ENCODE measurements at regions not wholly inside any gene's neighbourhood (a gene's known extent, or its start where the extent isn't known, plus 50 kb on each side); places are given as distances from the start of the nearest gene placed in this dataset.

DNA sequence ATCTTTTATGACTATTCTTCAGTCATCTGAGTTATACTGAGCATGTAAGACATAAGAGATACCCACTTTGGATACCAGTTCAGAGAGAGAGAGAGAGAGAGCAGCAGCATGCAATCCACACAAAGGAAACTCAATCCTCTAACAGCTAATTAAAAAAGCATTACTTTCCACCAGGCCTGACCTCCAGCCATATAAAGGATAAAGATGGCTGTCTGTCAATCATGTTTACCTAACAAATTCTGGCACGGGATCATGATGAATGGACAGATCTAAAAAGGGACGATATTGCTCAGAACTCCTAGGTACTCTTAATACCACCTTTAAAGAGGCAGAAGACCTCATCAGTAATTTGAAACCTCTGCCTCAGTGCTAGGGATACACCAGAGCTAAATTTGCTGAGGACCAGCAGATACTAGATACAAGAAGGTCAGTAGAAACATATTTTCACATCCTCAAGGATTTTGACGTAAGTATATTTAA lies 159.2 kb downstream of the RPS12 start:
- no peak for DNase-seq (ENCODE audit: low spot score)

DNA sequence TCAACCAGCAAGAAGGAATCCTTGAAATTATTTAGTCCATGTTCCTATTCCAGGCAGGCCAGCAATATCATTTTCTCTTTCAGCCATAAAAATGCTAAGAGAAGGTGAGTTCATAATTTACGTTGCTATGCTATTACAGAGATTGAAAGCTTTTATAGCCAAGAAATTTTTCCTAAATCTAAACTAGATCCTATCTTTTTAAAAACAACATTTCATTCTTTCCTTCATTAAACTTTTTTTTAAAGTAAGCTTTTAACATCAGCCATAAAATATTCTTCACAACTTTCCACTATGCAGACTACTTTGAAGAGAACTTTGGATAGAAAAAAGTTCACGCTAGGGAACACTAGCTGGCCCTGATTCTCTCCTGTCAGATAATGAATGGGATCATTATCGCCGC lies 159.8 kb downstream of the RPS12 start:
- no peak for DNase-seq (ENCODE audit: low spot score)

GRCh38 chr6:132977413-132977812 lies 163.0 kb downstream of the RPS12 start:
- no peak for DNase-seq (ENCODE audit: low spot score)

- DNase-seq (ENCODE audit: low spot score), result no peak
Measured at GRCh38 chr6:132978685-132979084, 164.3 kb downstream of the RPS12 start.

- no peak for DNase-seq (ENCODE audit: low spot score)
Measured at GRCh38 chr6:132993738-132994137, 179.4 kb downstream of the RPS12 start.

GRCh38 chr6:132995009-132995408 lies 180.6 kb downstream of the RPS12 start:
- no peak for DNase-seq (ENCODE audit: low spot score)

DNA sequence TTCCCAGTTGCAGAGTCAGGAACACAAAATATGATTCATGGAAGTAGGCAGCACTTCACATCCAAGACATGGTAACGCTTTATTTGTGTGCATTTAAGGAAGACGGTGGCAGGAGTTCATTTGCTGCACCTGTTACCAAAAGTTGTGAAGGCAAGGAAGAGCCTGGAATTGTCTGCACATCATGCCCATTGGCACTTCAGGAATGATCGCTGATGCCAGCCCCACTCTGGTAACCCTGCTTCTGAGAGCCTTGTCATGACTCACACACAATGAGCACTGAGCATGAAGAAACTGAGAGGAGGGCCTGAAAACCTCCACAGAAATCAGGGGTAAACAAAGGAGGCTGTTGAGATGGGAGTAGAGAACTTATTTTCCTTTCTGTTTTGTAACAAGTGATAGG lies 181.1 kb downstream of the RPS12 start:
- no peak for DNase-seq (ENCODE audit: low spot score)

GRCh38 chr6:132998418-132998817 lies 184.0 kb downstream of the RPS12 start:
- DNase-seq (ENCODE audit: low spot score), result no peak

GRCh38 chr6:133001040-133001565 lies 186.7 kb downstream of the RPS12 start:
- no peak for DNase-seq (ENCODE audit: low spot score)

DNA sequence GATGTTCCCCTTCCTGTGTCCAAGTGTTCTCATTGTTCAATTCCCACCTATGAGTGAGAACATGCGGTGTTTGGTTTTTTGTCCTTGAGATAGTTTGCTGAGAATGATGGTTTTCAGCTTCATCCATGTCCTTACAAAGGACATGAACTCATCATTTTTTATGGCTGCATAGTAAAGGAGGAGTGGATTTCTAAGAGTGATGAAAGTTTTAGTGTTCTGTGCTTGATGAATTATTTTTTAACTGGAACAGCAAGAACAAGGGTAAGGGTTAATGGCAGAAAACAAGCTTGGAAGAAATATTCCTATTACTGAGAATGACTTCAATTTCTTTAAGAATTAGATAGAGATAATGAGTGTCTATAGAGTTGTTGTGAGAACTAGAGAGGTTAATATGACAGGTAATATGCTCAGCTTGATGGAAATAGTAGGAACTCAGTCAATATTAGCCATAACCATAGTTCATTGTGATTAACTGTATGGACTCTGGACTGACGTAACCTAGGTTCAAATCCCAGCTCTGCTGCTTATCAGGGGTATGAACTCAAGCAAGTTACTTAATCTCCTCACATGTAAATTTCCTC lies 190.0 kb downstream of the RPS12 start:
- no peak for DNase-seq (ENCODE audit: low spot score)

DNA sequence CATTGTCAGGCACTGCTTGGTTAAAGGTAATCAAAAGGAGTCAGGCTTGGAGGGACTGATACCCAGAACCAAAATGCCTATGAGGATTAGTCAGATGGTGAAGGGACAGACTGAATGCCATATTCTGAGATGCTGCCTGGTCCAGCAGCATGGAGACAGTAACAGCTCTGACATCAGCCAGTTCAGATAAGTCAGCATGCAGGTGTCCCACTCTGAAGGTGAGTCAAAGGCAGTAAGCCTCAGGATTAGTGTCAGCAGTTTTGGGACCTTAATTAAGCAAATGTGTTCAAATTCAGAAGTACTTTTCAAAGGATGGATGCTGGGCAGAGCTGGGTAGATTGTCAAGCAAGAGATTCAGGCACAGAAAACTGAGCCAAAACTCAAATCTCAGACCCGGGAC lies 198.4 kb downstream of the RPS12 start:
- no peak for DNase-seq (ENCODE audit: low spot score)

DNA sequence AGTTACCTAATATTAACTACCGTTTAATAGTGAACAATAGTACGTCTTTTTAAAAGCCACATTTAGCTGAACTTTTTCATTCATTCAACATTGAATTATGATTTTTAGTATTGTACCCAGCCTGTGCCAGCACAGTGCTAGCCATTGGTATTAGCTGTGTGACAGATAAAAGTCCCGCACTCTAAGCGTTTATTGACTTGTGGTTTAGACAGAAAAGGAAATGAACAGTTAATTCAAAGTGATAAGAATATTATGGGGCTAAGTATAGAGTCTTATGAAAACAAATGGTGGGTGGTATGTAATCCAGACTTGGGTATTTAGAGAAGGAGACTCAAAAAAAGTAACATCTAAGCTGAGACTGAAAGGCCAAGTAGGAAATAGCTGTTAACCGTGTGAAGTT lies 202.3 kb downstream of the RPS12 start:
- no peak for DNase-seq (ENCODE audit: low spot score)

- DNase-seq (ENCODE audit: low spot score), result no peak
Measured at GRCh38 chr6:133017581-133017980, 203.2 kb downstream of the RPS12 start.

DNA sequence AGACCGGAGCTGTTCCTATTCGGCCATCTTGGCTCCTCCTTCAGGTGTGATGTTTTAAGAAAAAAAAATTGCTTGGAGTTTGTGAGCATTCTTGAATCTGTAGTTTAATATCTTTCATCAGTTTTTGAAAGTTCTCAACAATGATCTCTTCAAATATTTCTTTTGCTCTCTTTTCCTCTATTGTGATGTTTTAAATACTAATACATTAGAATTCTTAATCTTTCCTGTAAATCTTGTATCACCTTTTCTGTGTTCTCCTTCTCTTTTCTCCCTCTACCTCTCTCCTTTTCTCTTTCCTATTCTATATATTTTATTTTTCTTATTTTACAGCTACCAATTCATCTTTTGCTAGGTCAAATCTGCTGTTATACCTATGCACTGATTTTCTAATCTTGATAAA lies 212.3 kb downstream of the RPS12 start:
- DNase-seq (ENCODE audit: low spot score), result no peak

DNA sequence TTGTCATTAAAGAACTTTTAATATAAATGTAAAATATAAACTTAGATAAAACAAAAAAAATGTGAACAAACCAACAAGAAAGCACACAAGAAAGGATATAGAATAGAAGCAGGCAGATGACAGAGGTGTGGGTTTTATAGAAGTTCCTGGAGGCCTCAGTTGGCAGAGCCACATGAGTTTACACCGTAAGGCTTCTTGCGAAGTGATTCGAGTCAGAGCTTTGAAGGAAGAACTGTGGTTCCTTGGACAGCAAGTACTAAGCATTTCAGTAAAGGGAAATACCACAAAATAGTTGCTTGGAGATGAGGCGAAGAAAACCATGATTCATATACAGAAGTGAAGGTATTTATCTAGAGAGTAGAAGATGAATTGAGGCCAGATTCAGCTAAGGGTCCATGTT lies 207.9 kb upstream of the EYA4 start:
- no peak for DNase-seq (ENCODE audit: low spot score)

GRCh38 chr6:133034509-133035206 lies 206.5 kb upstream of the EYA4 start:
- DNase-seq (ENCODE audit: low spot score), result peak; percentile 15

- DNase-seq (ENCODE audit: low spot score), result peak; percentile 10
Measured at GRCh38 chr6:133040094-133040802, 200.9 kb upstream of the EYA4 start.

DNA sequence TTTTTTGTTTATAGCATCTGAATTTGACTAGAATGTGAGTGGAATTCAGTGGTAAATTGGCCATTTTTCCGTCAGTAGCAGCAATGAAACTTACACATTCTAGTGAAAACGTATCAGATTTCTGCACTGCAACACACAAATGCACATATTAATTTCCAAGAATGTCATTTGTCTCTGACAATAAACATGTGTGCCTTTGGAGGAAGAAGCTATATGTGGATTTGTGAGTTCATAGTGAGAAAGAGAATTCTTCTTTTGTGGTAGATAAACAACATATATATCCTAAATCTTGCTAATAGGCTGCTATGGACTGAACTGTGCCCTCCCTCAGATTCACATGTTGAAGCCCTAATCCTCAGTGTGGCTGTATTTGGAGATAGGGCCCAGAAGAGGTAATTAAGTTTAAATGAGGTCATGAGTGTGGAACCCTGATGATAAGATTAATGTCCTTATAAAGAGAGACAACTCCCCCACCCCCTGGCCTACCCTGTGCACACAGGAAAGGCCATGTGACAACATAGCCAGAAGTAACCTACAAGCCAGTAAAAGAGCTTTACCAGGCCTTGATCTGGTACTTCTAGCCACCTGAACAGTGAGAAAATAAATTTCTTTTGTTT lies 200.2 kb upstream of the EYA4 start:
- no peak for DNase-seq (ENCODE audit: low spot score)

- DNase-seq (ENCODE audit: low spot score), result no peak
Measured at GRCh38 chr6:133042550-133043120, 198.5 kb upstream of the EYA4 start.

- no peak for DNase-seq (ENCODE audit: low spot score)
Measured at GRCh38 chr6:133046576-133046975, 194.6 kb upstream of the EYA4 start.

GRCh38 chr6:133047065-133047665 lies 194.0 kb upstream of the EYA4 start:
- DNase-seq (ENCODE audit: low spot score), result no peak

- DNase-seq (ENCODE audit: low spot score), result no peak
Measured at GRCh38 chr6:133047706-133048105, 193.5 kb upstream of the EYA4 start.

Measured in HuH-7.5 (cell line).